HCT116 (cell line): ENCODE measurements at regions not wholly inside any gene's neighbourhood (a gene's known extent, or its start where the extent isn't known, plus 50 kb on each side); places are given as distances from the start of the nearest gene placed in this dataset.

Experiments
- ATAC-seq: fragments of 200-7000 bp; cut with Tn5 transposase; 2 replicates; pipeline ENCODE4 v1.9.1; 2020; ENCODE audit warnings: mild to moderate bottlenecking, moderate library complexity
- BruUV-seq: library from RNA; stranded (reverse); fragments of 400-500 nt; replicated peaks from 2 replicates; lab custom pipeline; 2021; lab: Mats Ljungman, UMichigan
- CTCF ChIA-PET: fragments of 300-600 bp; sonication (Branson Sonifier 250); formaldehyde crosslinking; loops from one replicate; lab custom pipeline; 2021; ENCODE audit warnings: antibody characterized with exemption; lab: Charles Lee
- POLR2A ChIA-PET: fragments of 300-600, 350-600 bp; sonication (Branson Sonifier 250); formaldehyde crosslinking; loops from one replicate; lab custom pipeline; 2021; ENCODE audit warnings: antibody characterized with exemption; lab: Charles Lee
- RAD21 ChIA-PET, 2 experiments: fragments of 300-600 bp; sonication (Branson Sonifier 250); formaldehyde crosslinking; loops; one replicate each; lab custom pipeline; 2023; ENCODE audit warnings: low total read pairs in 2 of 2; ENCODE audit not compliant: uncharacterized antibody in 2 of 2, unreplicated experiment in 2 of 2, low non-redundant PET in 1 of 2; lab: Charles Lee
- DNase-seq: peaks from one replicate; pipeline ENCODE4 v3.0.0-alpha.2; 2010; ENCODE audit warnings: low read depth, low spot score
- H2AFZ ChIP-seq: fragments of 200-600 bp; shearing (Covaris generic), sonication (generic); 2 replicates; pipeline ENCODE4 v1.6.1; 2017; ENCODE audit warnings: low read depth, mixed run types, mixed read lengths, antibody characterized with exemption, low read length; ENCODE audit not compliant: poor library complexity, severe bottlenecking
- H3K27ac ChIP-seq: 2 replicates; pipeline ENCODE4 v1.5.1; 2012; ENCODE audit warnings: low read depth, low read length
- H3K27me3 ChIP-seq: fragments of 200-600 bp; sonication (generic); 2 replicates; pipeline ENCODE4 v1.6.1; 2016; ENCODE audit warnings: mixed run types, low read length, mixed read lengths; ENCODE audit not compliant: insufficient read depth
- H3K36me3 ChIP-seq, 2 experiments: fragments of 200-500 bp in 1 of 2; fragments of 200-600 bp in 1 of 2; sonication (Bioruptor generic) in 1 of 2; sonication (generic) in 1 of 2; 2 replicates each; pipeline versions ENCODE4 v1.5.1 to v1.6.1; 2014 to 2016; ENCODE audit warnings: low read length in 2 of 2, inconsistent platforms in 1 of 2, mixed read lengths in 1 of 2, mixed run types in 1 of 2; ENCODE audit not compliant: insufficient read depth in 2 of 2, control insufficient read depth in 1 of 2
- H3K4me1 ChIP-seq, 2 experiments: fragments of 200-600 bp in 1 of 2; sonication (generic) in 1 of 2; 2 replicates each; pipeline versions ENCODE4 v1.5.1 to v1.6.1; 2012 to 2017; ENCODE audit warnings: low read length in 2 of 2, inconsistent platforms in 1 of 2, mild to moderate bottlenecking in 1 of 2, mixed read lengths in 1 of 2, mixed run types in 1 of 2, moderate library complexity in 1 of 2; ENCODE audit not compliant: insufficient read depth in 2 of 2, control insufficient read depth in 1 of 2
- H3K4me2 ChIP-seq: fragments of 200-600 bp; sonication (generic); 2 replicates; pipeline ENCODE4 v1.6.1; 2017; ENCODE audit warnings: mixed run types, low read length, mixed read lengths
- H3K4me3 ChIP-seq, 2 experiments: fragments of 200-600 bp in 1 of 2; sonication (generic) in 1 of 2; replicated peaks in 1 of 2; 2 replicates each; pipeline ENCODE4 v1.5.1; 2011 to 2016; ENCODE audit warnings: low read length in 2 of 2, control low read depth in 1 of 2, low read depth in 1 of 2, mild to moderate bottlenecking in 1 of 2, mixed read lengths in 1 of 2, mixed run types in 1 of 2
- H3K79me2 ChIP-seq: fragments of 200-600 bp; sonication (generic); 2 replicates; pipeline ENCODE4 v1.6.1; 2017; ENCODE audit warnings: mild to moderate bottlenecking, mixed run types, low read length, moderate library complexity, mixed read lengths; ENCODE audit not compliant: insufficient read depth
- H3K9ac ChIP-seq: fragments of 200-600 bp; sonication (generic); 2 replicates; pipeline ENCODE4 v1.6.1; 2016; ENCODE audit warnings: low read length, mixed read lengths
- H3K9me2 ChIP-seq: fragments of 200-600 bp; sonication (generic), shearing (Covaris generic); 2 replicates; pipeline ENCODE4 v1.6.1; 2017; ENCODE audit warnings: mixed run types, mild to moderate bottlenecking, moderate library complexity; ENCODE audit not compliant: insufficient read depth
- H3K9me3 ChIP-seq, 2 experiments: fragments of 200-500 bp in 1 of 2; fragments of 200-600 bp in 1 of 2; sonication (Bioruptor generic) in 1 of 2; sonication (generic) in 1 of 2; 2 replicates each; pipeline ENCODE4 v1.6.1; 2014 to 2017; ENCODE audit warnings: low read length in 2 of 2, mixed read lengths in 2 of 2, inconsistent platforms in 1 of 2, low read depth in 1 of 2, mild to moderate bottlenecking in 1 of 2, mixed run types in 1 of 2, moderate library complexity in 1 of 2; ENCODE audit not compliant: control insufficient read depth in 1 of 2, insufficient read depth in 1 of 2
- H4K20me1 ChIP-seq: fragments of 200-600 bp; sonication (generic), shearing (Covaris generic); 2 replicates; pipeline ENCODE4 v1.6.1; 2017; ENCODE audit warnings: mixed run types, mild to moderate bottlenecking, moderate library complexity; ENCODE audit not compliant: insufficient read depth
- ATF3 ChIP-seq: IDR thresholded peaks from 2 replicates; pipeline ENCODE4 v1.6.1; 2012
- CBX3 ChIP-seq: IDR thresholded peaks from 2 replicates; pipeline ENCODE4 v1.6.1; 2012; ENCODE audit warnings: low read depth
- CEBPB ChIP-seq: IDR thresholded peaks from 2 replicates; pipeline ENCODE4 v1.6.1; 2012; ENCODE audit warnings: low read depth
- CTCF ChIP-seq, 3 experiments: fragments of 200-600 bp in 1 of 3; sonication (generic) in 1 of 3; IDR thresholded peaks in 2 of 3; conservative IDR thresholded peaks in 1 of 3; 2 replicates each; pipeline ENCODE4 v1.5.1; 2012 to 2017; ENCODE audit warnings: low read depth in 2 of 3, low read length in 2 of 3, antibody characterized with exemption in 1 of 3, borderline replicate concordance in 1 of 3, control low read depth in 1 of 3, mild to moderate bottlenecking in 1 of 3, mixed read lengths in 1 of 3, mixed run types in 1 of 3, moderate library complexity in 1 of 3; ENCODE audit not compliant: insufficient read depth in 1 of 3
- EGR1 ChIP-seq: IDR thresholded peaks from 2 replicates; pipeline ENCODE4 v1.6.1; 2012; ENCODE audit warnings: low read depth
- ELF1 ChIP-seq: IDR thresholded peaks from 2 replicates; pipeline ENCODE4 v1.6.1; 2012; ENCODE audit warnings: low read depth, borderline replicate concordance
- EZH2 ChIP-seq: fragments of 200-600 bp; sonication (generic); IDR thresholded peaks from 2 replicates; pipeline ENCODE4 v1.6.1; 2017; ENCODE audit warnings: antibody characterized with exemption, mixed run types
- EZH2phosphoT487 ChIP-seq: fragments of 200-600 bp; IDR thresholded peaks from 2 replicates; pipeline ENCODE4 v1.6.1; 2018; ENCODE audit warnings: antibody characterized with exemption, borderline replicate concordance
- JUND ChIP-seq: IDR thresholded peaks from 2 replicates; pipeline ENCODE4 v1.6.1; 2012
- MAX ChIP-seq: IDR thresholded peaks from 2 replicates; pipeline ENCODE4 v1.6.1; 2012
- POLR2A ChIP-seq: IDR thresholded peaks from 2 replicates; pipeline ENCODE4 v1.7.0; 2011; ENCODE audit warnings: borderline replicate concordance; ENCODE audit not compliant: insufficient read depth, insufficient read length; ENCODE audit errors: extremely low read depth
- POLR2AphosphoS5 ChIP-seq: IDR thresholded peaks from 2 replicates; pipeline ENCODE4 v1.6.1; 2011; ENCODE audit warnings: mild to moderate bottlenecking, low read depth, low read length, moderate library complexity
- TCF7L2 ChIP-seq: IDR thresholded peaks from 2 replicates; pipeline ENCODE4 v1.7.0; 2011; ENCODE audit warnings: borderline replicate concordance, inconsistent platforms; ENCODE audit not compliant: insufficient read depth, insufficient read length; ENCODE audit errors: extremely low read depth
- YY1 ChIP-seq: IDR thresholded peaks from 2 replicates; pipeline ENCODE4 v1.6.1; 2011; ENCODE audit warnings: low read length, low read depth, moderate library complexity, mild to moderate bottlenecking; ENCODE audit not compliant: insufficient replicate concordance; ENCODE audit errors: extremely low read depth
- ZBTB33 ChIP-seq: IDR thresholded peaks from 2 replicates; pipeline ENCODE4 v1.6.1; 2011; ENCODE audit warnings: mild to moderate bottlenecking, low read length, moderate library complexity; ENCODE audit not compliant: insufficient replicate concordance; ENCODE audit errors: extremely low read depth
- ZFX ChIP-seq: fragments of 450-650 bp; IDR thresholded peaks from 2 replicates; pipeline ENCODE4 v1.6.1; 2017
- ZNF274 ChIP-seq: fragments of 200-500 bp; sonication (Bioruptor generic); IDR thresholded peaks from 2 replicates; pipeline ENCODE4 v1.6.1; 2014; ENCODE audit warnings: mild to moderate bottlenecking, low read depth, low read length, inconsistent platforms
- intact Hi-C: fragments of 100-400 bp; cut with micrococcal nuclease; formaldehyde crosslinking; loops from 2 replicates; pipeline ENCODE4 v1.10.0; 2022

GRCh38 chrX:57985951-57986350 lies 75.7 kb upstream of the ZXDA start:
- no peaks in the 10 kb centered on the region for H3K9me3 ChIP-seq
- DNase-seq (no peak), ATAC-seq (no peak)
- no peaks in the 10 kb centered on the region for H3K9me2 ChIP-seq
- H3K4me1 ChIP-seq: no peaks in the 10 kb centered on the region
- H3K27me3 ChIP-seq: no peaks in the 10 kb centered on the region
- H3K9ac ChIP-seq: no peak overlapping the region
- no peak overlapping the region for H2AFZ ChIP-seq
- H3K79me2 ChIP-seq: no peaks in the 10 kb centered on the region
- no peak overlapping the region for H3K4me3 ChIP-seq
- intact Hi-C loops: no loop called here
- no peaks in the 10 kb centered on the region for H4K20me1 ChIP-seq
- no peaks in the 10 kb centered on the region for H3K36me3 ChIP-seq
- H3K27ac ChIP-seq: no peak overlapping the region
- CTCF ChIA-PET: no interaction called here
- POLR2A ChIA-PET: no interaction called here
- RAD21 ChIA-PET: no interaction called here
- no peak overlapping the region for H3K4me2 ChIP-seq
- no TSS peak for BruUV-seq
- TF ChIP-seq EZH2phosphoT487: no peak
- no peak for TF ChIP-seq CEBPB
- no peak for TF ChIP-seq ELF1
- no peak for TF ChIP-seq MAX
- TF ChIP-seq JUND: no peak
- TF ChIP-seq ZNF274: no peak
- TF ChIP-seq POLR2AphosphoS5: no peak
- no peak for TF ChIP-seq ZFX
- no peak for TF ChIP-seq TCF7L2
- TF ChIP-seq EZH2: no peak
- TF ChIP-seq ATF3: no peak
- TF ChIP-seq ZBTB33: no peak
- TF ChIP-seq YY1: no peak
- no peak for TF ChIP-seq EGR1
- no peak for TF ChIP-seq CBX3
- TF ChIP-seq POLR2A: no peak
- TF ChIP-seq CTCF (IDR thresholded peaks at IDR 0.05 in 2 of 3, conservative IDR thresholded peaks at IDR 0.05 in 1 of 3; ENCODE audit: borderline replicate concordance in 1 of 3, insufficient read depth in 1 of 3, low read depth in 2 of 3, low read length in 2 of 3): no peak
